SK-N-SH (cell line): ENCODE measurements at regions not wholly inside any gene's neighbourhood (a gene's known extent, or its start where the extent isn't known, plus 50 kb on each side); places are given as distances from the start of the nearest gene placed in this dataset.

Source experiments
- CHD2 ChIP-seq: fragments of 150-350 bp; IDR thresholded peaks from 2 replicates; pipeline ENCODE4 v1.6.1; 2018; ENCODE audit warnings: low read length; ENCODE audit not compliant: partially characterized antibody
- CTCF ChIP-seq: fragments of 200-600 bp; sonication (generic); IDR thresholded peaks from 2 replicates; pipeline ENCODE4 v1.6.1; 2017; ENCODE audit warnings: antibody characterized with exemption, mild to moderate bottlenecking, moderate library complexity
- JUND ChIP-seq: IDR thresholded peaks from 2 replicates; pipeline ENCODE4 v1.4.0; 2012
- MAX ChIP-seq: IDR thresholded peaks from 2 replicates; pipeline ENCODE4 v1.4.0; 2012; ENCODE audit warnings: low read depth
- MXI1 ChIP-seq: IDR thresholded peaks from 2 replicates; pipeline ENCODE4 v1.6.1; 2012; ENCODE audit warnings: mild to moderate bottlenecking, low read depth, low read length, improper control_type of control experiment
- PBX3 ChIP-seq: IDR thresholded peaks from 2 replicates; pipeline ENCODE4; 2012
- POLR2AphosphoS5 ChIP-seq: IDR thresholded peaks from 2 replicates; pipeline ENCODE4 v1.6.1; 2012; ENCODE audit warnings: low read depth, low read length
- REST ChIP-seq: IDR thresholded peaks from 2 replicates; pipeline ENCODE4 v1.6.1; 2012; ENCODE audit warnings: mild to moderate bottlenecking, low read depth, low read length, moderate library complexity
- TAF1 ChIP-seq: IDR thresholded peaks from 2 replicates; pipeline ENCODE4 v1.6.1; 2012; ENCODE audit warnings: low read depth, mild to moderate bottlenecking, low read length, moderate library complexity, borderline replicate concordance
- USF2 ChIP-seq: fragments of 150-350 bp; IDR thresholded peaks from 2 replicates; pipeline ENCODE4 v1.6.1; 2017; ENCODE audit warnings: antibody characterized with exemption, low read length, low read depth, borderline replicate concordance
- YY1 ChIP-seq: IDR thresholded peaks from 2 replicates; pipeline ENCODE4 v1.4.0; 2012; ENCODE audit warnings: low read depth, mild to moderate bottlenecking

- TF ChIP-seq POLR2AphosphoS5 (no peak), REST (no peak), CTCF (no peak), CHD2 (no peak), MXI1 (no peak), USF2 (no peak), JUND (no peak), TAF1 (no peak), PBX3 (no peak), MAX (no peak), YY1 (no peak)
Observed at GRCh38 chr18:64747803-64748202, 598.9 kb upstream of the LINC00305 start.
